ENCODE measurements at regions not wholly inside any gene's neighbourhood (a gene's known extent, or its start where the extent isn't known, plus 50 kb on each side); places are given as distances from the start of the nearest gene placed in this dataset.

- no peak for DNase-seq
Measured at GRCh38 chr22:49499433-49500075, 328.1 kb downstream of the BRD1 start.

DNA sequence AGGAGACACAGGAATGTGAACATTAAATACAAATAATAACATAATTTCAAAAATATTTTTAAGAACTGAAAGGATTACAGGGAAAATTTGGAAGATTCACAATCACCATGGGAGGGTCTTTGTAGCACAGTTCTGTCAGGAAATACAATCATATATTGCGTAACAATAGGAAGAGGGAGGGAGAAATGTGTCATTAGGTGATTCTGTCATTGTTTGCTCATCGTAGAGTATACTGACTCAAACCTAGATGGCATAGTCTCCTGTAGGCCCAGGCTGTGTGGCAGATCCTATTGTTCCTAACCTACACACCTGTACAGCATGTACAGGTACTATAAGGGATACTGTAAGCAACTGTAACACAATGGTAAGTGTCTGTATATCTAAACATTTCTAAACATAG, 330.4 kb downstream of the BRD1 start:
- peak; percentile 3 for DNase-seq

DNA sequence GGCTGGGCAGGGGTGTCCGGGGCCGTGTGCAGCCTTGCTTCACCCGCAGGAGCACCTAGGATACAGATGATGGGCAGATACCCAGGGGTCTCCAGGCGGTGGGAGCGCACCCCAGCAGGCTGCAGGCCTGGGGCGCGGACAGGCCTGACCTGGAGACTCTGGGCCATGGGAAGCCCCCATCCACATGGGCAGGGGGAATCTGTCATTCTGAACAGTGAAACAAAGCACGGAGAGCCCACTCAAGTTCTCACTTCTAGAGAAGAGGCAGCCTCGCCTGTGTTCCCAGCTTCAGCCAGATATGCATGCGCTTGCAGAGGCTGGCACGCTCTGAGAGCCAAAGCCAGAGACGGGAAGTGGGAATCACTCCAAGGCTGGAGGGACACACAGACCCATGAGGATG, 333.1 kb downstream of the BRD1 start:
- no peak for DNase-seq

DNA sequence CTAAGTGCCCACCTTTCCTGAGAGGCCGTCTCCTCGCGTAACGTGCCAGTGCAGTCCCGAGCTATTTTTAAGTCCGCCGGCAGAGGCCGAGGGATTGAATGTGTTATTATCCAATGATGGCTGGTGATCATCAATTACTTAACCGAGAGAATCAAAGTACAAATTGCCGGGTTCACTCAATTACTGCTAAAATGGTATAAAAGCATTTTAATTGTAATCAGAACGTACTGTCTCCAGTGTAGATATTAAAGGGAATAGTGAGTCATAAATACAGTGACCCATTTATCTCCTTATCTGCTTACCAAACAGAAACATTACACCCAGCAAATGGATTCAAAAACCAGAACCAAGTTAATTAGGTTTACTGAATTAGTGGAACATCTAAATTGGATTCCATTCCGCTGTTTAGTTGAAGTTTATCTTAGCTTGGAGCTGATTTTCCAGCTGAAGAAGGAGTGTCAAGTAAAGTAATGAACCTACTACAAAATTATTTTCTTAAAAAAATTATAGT, 334.9 kb downstream of the BRD1 start:
- DNase-seq: no peak

GRCh38 chr22:49492308-49492707, 335.4 kb downstream of the BRD1 start:
- no peak for DNase-seq

DNA sequence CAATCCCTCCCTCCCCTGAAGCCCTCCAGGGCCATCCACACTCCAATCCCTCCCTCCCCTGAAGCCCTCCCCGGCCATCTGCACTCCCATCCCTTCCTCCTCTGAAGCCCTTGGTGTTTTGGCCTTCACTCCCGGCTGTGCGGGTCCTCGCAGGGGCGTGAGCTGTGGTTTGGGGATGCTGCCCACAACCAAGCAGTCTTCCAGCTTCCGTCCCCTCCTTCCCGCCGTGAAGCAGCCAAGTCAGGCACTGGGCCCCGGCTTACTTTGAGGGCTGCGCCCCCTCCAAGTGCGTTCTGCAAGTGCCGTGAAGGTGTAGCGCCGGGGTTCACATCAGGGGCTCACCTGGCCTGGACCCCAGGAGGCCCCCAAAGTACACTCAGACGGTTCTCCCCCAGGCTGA, 335.9 kb downstream of the BRD1 start:
- no peak for DNase-seq

GRCh38 chr22:49491221-49491635, 336.4 kb downstream of the BRD1 start:
- DNase-seq: no peak

DNA sequence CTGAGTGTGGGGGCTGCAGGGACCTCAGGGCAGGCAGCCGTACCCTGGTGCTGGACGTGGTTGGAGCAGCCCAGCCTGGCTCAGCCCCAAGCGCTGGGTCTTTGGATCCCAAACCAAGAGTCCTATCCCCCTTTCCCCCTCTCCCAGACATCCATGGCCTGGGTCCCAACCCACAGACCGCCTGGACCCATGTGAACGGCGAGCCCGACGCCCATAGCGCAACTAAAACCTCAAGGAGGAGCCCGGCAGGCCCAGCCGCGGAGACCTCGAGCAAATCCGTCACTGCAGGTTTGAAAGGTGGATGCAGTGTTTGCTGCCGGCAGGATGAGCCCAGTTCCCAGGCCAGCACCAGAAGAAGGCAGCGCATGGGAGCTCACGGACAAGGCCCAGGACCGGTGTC, 337.0 kb downstream of the BRD1 start:
- DNase-seq: no peak

GRCh38 chr22:49489821-49490220, 337.9 kb downstream of the BRD1 start:
- no peak for DNase-seq

DNA sequence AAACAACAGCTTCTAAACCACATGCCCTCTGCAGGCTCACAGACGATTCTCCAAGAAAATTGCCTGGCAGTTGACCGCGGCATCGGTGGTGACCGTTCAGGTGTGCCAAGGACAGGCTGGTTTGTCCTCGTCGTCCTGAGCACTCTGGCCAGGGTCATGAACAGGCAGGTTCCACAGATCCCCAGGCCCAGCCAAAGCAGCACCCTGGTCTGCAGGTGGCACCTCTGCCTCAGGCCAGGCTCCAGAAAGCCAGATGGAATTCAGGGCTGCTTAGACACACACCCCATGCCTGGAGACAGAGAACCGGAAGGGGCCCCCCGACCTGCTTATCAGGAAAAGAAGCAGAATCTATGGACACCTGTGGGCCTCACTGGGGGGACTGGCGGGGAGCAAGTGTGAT, 338.7 kb downstream of the BRD1 start:
- DNase-seq: no peak

GRCh38 chr22:49487950-49488349, 339.7 kb downstream of the BRD1 start:
- DNase-seq: no peak

DNA sequence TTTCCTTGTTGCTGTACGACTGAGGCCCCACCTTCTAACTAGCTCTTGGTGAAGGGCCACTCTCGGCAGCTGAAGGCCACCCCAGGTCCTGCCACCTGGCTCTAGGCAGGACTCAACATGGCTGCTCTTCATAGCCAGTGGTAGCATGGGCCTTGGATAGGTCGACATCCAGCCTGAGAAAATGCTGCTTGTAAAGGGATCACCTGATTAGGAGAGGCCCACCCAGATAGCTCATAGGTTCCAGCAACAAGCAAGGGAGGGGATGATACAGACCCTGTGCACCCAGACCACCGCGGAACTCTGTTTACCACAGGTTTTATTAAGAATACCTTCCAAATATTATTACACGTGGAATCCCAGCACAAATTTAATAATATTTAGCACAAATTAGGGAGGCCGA, 341.4 kb downstream of the BRD1 start:
- DNase-seq: no peak

DNA sequence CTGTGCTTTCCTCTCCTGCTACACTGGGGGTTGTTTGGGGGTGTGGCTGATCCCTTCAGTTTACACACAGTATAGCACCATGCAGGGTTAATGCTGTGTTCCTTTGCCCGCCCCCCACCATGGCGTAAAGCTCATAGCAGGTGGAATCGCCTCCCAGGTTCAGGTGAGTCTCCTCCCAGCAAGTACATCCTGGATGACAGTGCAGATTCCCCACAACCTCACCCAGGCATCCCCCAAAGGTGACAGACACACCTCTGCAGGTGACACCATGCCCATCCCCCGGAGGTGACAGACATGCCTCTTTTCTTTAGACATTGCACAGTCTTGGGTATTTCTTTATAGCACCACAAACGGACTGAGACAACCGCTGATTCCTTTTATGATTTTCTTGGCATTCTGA, 343.7 kb downstream of the BRD1 start:
- DNase-seq: no peak

GRCh38 chr22:49483281-49483870, 344.3 kb downstream of the BRD1 start:
- no peak for DNase-seq

GRCh38 chr22:49482811-49483210, 344.9 kb downstream of the BRD1 start:
- DNase-seq: no peak

GRCh38 chr22:49481659-49482399, 345.8 kb downstream of the BRD1 start:
- peak; percentile 44 for DNase-seq

DNA sequence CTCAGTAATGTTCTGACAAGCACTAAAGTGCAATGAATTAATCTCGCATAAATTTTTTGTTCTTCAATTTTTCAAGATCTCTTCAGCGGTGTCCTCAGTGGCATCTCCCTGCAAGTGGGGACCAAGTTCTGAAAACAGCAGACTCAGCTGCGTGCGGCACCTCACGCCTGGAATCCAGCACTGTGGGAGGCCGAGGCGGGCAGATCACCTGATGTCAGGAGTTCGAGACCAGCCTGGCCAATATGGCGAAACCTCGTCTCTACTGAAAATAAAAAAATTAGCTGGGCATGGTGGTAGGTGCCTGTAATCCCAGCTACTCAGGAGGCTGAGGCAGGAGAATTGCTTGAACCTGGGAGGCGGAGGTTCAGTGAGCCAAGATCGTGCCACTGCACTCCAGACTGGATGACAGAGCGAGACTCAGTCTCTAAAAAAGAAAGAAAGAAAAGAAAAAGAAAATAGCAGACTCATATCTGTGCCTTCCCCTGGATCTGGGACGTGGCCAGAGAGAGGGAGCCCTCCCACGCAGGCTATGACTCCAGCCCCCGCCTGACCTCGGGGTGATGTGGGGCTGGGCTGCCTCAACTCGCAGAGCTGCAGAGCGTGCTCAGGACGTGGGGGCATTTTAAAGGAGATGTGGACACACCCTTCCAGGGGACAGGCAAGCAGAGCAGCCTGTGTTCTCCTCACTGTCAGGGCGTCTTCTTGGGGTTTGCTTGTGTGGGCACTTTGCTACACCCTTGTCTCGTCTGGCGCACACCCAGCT, 346.6 kb downstream of the BRD1 start:
- DNase-seq: no peak

- no peak for DNase-seq
Measured at GRCh38 chr22:49480331-49480730, 347.3 kb downstream of the BRD1 start.

DNA sequence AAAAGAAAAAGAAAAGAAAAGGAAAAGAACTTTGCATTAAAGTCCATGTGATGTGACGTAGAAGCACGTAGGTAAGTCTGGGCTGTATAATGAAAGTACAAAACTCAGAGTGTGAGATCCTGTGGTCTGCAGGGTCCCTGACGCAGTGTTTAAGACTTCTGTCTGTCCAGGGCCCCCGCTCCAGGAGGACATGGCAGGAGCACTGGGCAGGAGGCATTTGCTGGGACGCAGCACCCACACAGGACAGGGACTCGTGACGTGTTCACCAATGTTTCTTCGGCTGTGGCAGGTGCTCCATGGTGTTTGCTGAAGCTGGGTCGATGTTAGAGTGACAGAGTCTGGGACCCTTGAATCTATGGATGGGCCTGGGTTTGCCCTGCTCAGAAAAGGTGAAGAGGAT, 348.1 kb downstream of the BRD1 start:
- DNase-seq: no peak

DNA sequence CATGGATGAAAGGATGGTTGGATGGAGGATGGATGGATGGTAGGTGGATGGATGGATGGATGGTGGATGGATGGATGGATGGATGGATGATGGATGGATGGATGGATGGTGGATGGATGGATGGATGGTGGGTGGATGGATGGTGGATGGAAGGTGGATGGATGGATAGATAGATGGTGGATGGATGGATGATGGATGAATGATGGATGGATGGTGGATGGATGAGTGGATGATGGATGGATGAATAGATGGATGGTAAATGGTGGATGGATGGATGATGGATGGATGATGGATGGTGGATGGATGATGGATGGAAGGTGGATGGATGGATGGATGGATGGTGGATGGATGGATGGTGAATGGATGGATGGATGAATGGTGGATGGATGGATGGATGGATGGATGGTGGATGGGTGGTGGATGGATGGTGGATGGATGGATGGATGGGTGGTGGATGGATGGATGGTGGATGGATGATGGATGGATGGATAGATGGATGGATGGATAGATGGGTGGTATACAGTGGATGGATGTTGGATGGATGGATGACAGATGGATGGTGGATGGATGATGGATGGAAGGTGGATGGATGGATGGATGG, 350.8 kb downstream of the BRD1 start:
- DNase-seq: no peak

- no peak for DNase-seq
Measured at GRCh38 chr22:49476176-49476575, 351.5 kb downstream of the BRD1 start.

GRCh38 chr22:49475253-49475652, 352.4 kb downstream of the BRD1 start:
- no peak for DNase-seq

DNA sequence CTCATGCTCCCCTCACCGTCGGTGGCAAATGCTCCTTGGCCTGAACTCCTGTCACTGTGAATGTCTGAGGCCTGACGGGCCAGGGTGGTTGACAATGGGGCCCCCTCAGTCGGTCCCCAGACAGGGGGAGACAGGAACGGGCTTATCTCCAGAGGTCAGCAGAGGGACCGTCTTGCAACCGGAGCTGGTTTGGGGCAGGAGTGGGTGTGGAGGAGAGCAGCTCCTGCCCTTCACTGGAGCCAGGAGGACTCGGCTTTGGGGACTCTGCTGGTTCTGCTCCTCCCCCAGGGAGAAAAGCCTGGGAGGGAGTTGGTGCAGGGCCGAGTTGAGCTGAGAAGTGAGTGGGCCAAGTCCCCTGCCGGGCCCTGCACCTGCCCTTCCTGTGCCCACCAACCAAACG, 354.4 kb downstream of the BRD1 start:
- no peak for DNase-seq

Measured in NCI-H345 (cell line).